ENCODE measurements at regions not wholly inside any gene's neighbourhood (a gene's known extent, or its start where the extent isn't known, plus 50 kb on each side); places are given as distances from the start of the nearest gene placed in this dataset.

- H4K91ac ChIP-seq (ENCODE audit: insufficient read length, low read depth, low read length): no peak overlapping the region
- no peak overlapping the region for H2BK5ac ChIP-seq (ENCODE audit: insufficient read length, low read length)
- Mint-ChIP-seq H3K9me3 (no peaks in the 10 kb centered on the region), H3K36me3 (ENCODE audit: insufficient read depth in 1 of 3, low read depth in 3 of 3) (peaks cover 0 to 5% (median 0%) of the 10 kb centered on the region in 3 experiments; a peak in 2 of 7 replicates), H3K27me3 (ENCODE audit: low read depth) (no peaks in the 10 kb centered on the region), H3K27ac (0 out of 7 replicates have a peak overlapping the region, but pooled peaks of 1 of the 3 experiments have one; percentile 2), H3K4me3 (no peak overlapping the region), H3K4me1 (peaks cover 12 to 21% of the 10 kb centered on the region in 2 experiments)
- DNase-seq: no peak
- H2BK20ac ChIP-seq (ENCODE audit: low read depth, low read length, poor library complexity, severe bottlenecking): no peak overlapping the region
- peak overlapping the region; percentile 14 for H3K23ac ChIP-seq (ENCODE audit: insufficient read length, low read depth, low read length)
- no peak overlapping the region for H3K4me2 ChIP-seq (ENCODE audit: insufficient read depth, insufficient read length, low read length)
- no peak overlapping the region for H2AFZ ChIP-seq (ENCODE audit: low read length)
- no peak overlapping the region for H2BK12ac ChIP-seq (ENCODE audit: insufficient read length, low read depth, low read length)
- H3K79me1 ChIP-seq (ENCODE audit: insufficient read depth, low read depth, low read length, poor library complexity, severe bottlenecking): no peaks in the 10 kb centered on the region
- H3K56ac ChIP-seq (ENCODE audit: insufficient read length, low read depth, low read length): no peak overlapping the region
- H3K27me3 ChIP-seq (ENCODE audit: insufficient read depth, low read length): no peaks in the 10 kb centered on the region
- H3K14ac ChIP-seq (ENCODE audit: insufficient read depth, low read length): no peak overlapping the region
- no peak overlapping the region for H2AK5ac ChIP-seq (ENCODE audit: insufficient read length, low read length)
- H3K9me3 ChIP-seq (ENCODE audit: control insufficient read depth, low read depth, low read length): no peaks in the 10 kb centered on the region
- H3K23me2 ChIP-seq (ENCODE audit: insufficient read length, low read depth, low read length, poor library complexity, severe bottlenecking): no peaks in the 10 kb centered on the region
- no peaks in the 10 kb centered on the region for H4K20me1 ChIP-seq (ENCODE audit: control insufficient read depth, insufficient read depth, insufficient read length)
- H2BK120ac ChIP-seq (ENCODE audit: low read depth, low read length, poor library complexity, severe bottlenecking): no peak overlapping the region
- TF ChIP-seq CTCF (conservative IDR thresholded peaks at IDR 0.05): no peak
- H2BK15ac ChIP-seq (ENCODE audit: low read depth, low read length): no peak overlapping the region
- no peaks in the 10 kb centered on the region for H3K4me1 ChIP-seq (ENCODE audit: insufficient read depth, low read length)
- no peak overlapping the region for H3T11ph ChIP-seq (ENCODE audit: low read length)
- H3K27ac ChIP-seq (ENCODE audit: insufficient read length, low read depth, low read length): no peak overlapping the region
- no peak overlapping the region for H3K18ac ChIP-seq (ENCODE audit: insufficient read length, low read depth, low read length)
- WGBS (ENCODE audit: extremely low coverage, insufficient read length, low lambda C conversion rate): no CpG with 5 or more reads among the region's 8 CpGs
- H3K79me2 ChIP-seq (ENCODE audit: insufficient read depth, low read length): no peaks in the 10 kb centered on the region
- H4K5ac ChIP-seq (ENCODE audit: insufficient read length, low read depth, low read length): no peak overlapping the region
- no peak overlapping the region for H4K8ac ChIP-seq (replicated peaks; ENCODE audit: insufficient read length, low read depth, low read length)
- H3K4ac ChIP-seq (ENCODE audit: low read depth, low read length): no peak overlapping the region
- H3K9ac ChIP-seq (ENCODE audit: extremely low read depth, insufficient read length, low read length): no peak overlapping the region
Observed at GRCh38 chr5:124452412-124452811, 294.0 kb downstream of the ZNF608 start.
